Progenitor cell of endocrine pancreas (in vitro differentiated cells): ENCODE measurements at regions not wholly inside any gene's neighbourhood (a gene's known extent, or its start where the extent isn't known, plus 50 kb on each side); places are given as distances from the start of the nearest gene placed in this dataset.

Experiments
- DNase-seq: peaks from one replicate; pipeline ENCODE4 v3.0.0; 2021; ENCODE audit warnings: low spot score; ENCODE audit not compliant: unreplicated experiment
- H3K27ac Mint-ChIP-seq: 2 replicates; pipeline ENCODE4 v1.8.0; 2021; ENCODE audit warnings: mild to moderate bottlenecking, moderate library complexity, mixed read lengths
- H3K27me3 Mint-ChIP-seq: 2 replicates; pipeline ENCODE4 v1.8.0; 2021; ENCODE audit warnings: mixed read lengths
- H3K36me3 Mint-ChIP-seq: 2 replicates; pipeline ENCODE4 v1.8.0; 2022; ENCODE audit warnings: mixed read lengths; ENCODE audit not compliant: insufficient read depth
- H3K4me1 Mint-ChIP-seq: 2 replicates; pipeline ENCODE4 v1.8.0; 2021; ENCODE audit warnings: low read depth, mixed read lengths
- H3K4me3 Mint-ChIP-seq: 2 replicates; pipeline ENCODE4 v1.8.0; 2021; ENCODE audit warnings: low read depth, mild to moderate bottlenecking, moderate library complexity, mixed read lengths
- H3K9me3 Mint-ChIP-seq: 2 replicates; pipeline ENCODE4 v1.8.0; 2021; ENCODE audit warnings: low read depth, mixed read lengths
- CTCF ChIP-seq: fragments of 200-600 bp; sonication (generic); IDR thresholded peaks from one replicate; pipeline ENCODE4 v1.5.0; 2021; ENCODE audit warnings: antibody characterized with exemption, mild to moderate bottlenecking; ENCODE audit not compliant: unreplicated experiment

DNA sequence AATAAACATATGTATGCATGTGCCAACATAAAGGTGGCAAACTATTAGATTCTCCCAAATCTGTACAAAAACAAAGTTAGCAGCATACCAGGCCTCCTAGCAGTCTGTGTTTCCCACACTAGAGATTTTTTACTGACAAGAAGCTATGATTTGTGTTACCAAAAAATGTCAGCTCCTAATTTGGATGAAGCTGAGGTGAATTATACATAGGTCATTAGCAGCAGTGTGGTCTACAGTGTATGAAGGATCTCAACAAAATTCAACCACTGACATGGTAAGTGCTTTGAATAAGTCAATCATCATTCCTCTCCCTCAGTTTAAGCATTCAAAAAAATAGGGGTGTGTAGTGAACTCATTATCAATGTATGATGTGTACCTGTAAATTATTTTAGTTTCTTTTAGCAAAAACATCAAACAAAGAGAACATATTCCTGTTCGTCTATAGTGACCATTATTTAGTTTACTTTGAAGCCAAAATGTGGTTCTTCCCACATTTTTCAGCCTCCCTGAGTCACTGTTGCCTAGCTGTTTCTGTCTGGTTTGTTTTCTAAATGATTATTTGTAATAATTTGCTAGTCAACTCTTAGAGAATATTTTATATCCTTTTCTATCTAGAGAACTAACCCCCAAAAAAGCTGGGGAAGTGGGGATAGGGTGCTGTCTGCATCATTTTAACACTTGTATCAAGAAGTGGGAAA, 52.1 kb upstream of the RGMB start:
- DNase-seq: no peak
- peaks cover 1% of the 10 kb centered on the region for H3K36me3 Mint-ChIP-seq
- no peak overlapping the region for H3K4me3 Mint-ChIP-seq
- H3K9me3 Mint-ChIP-seq: peaks cover 10% of the 10 kb centered on the region
- no peak overlapping the region for H3K27ac Mint-ChIP-seq
- H3K27me3 Mint-ChIP-seq: no peaks in the 10 kb centered on the region
- H3K4me1 Mint-ChIP-seq: peaks cover 6% of the 10 kb centered on the region
- TF ChIP-seq CTCF: no peak

DNA sequence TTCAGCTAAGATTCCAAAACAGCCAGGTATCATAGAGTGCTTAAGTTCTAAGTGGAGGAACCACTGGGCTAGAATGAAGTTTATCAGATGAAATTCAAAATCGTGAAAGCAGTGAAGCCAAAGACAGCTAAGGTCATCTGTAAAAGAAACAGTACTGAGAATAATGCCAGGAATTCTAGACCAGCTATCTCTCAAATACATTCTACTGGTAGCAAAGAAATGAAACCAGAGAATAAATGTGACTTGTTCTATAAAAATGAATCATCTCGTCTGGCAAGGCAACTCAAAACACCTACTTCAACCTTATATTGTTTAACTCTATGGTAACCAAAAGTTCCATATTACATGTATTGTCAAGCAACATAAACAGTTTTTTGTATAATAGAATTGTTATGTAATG, 51.3 kb upstream of the RGMB start:
- H3K36me3 Mint-ChIP-seq: peaks cover 1% of the 10 kb centered on the region
- no peak for TF ChIP-seq CTCF
- peaks cover 10% of the 10 kb centered on the region for H3K9me3 Mint-ChIP-seq
- H3K4me1 Mint-ChIP-seq: peaks cover 6% of the 10 kb centered on the region
- no peaks in the 10 kb centered on the region for H3K27me3 Mint-ChIP-seq
- H3K27ac Mint-ChIP-seq: no peak overlapping the region
- H3K4me3 Mint-ChIP-seq: no peak overlapping the region
- DNase-seq: no peak

- H3K9me3 Mint-ChIP-seq: peaks cover 10% of the 10 kb centered on the region
- no peak for TF ChIP-seq CTCF
- DNase-seq: no peak
- no peaks in the 10 kb centered on the region for H3K27me3 Mint-ChIP-seq
- H3K27ac Mint-ChIP-seq: no peak overlapping the region
- H3K36me3 Mint-ChIP-seq: no peaks in the 10 kb centered on the region
- no peak overlapping the region for H3K4me3 Mint-ChIP-seq
- H3K4me1 Mint-ChIP-seq: peaks cover 6% of the 10 kb centered on the region
Observed at GRCh38 chr5:98723061-98723460, 50.4 kb upstream of the RGMB start.
